LNCaP clone FGC (cell line): ENCODE measurements at regions not wholly inside any gene's neighbourhood (a gene's known extent, or its start where the extent isn't known, plus 50 kb on each side); places are given as distances from the start of the nearest gene placed in this dataset.

Experiments used
- DNase-seq: peaks from one replicate; pipeline ENCODE4 v3.0.0-alpha.2; 2011; ENCODE audit warnings: low read depth
- H3K4me3 ChIP-seq: 2 replicates; pipeline ENCODE4 v1.5.1; 2011; ENCODE audit warnings: mild to moderate bottlenecking, low read depth, low read length, control low read depth
- TF ChIP-seq, protein P1 (sequence below): IDR thresholded peaks from 2 replicates; pipeline ENCODE4 v1.5.1; 2012; ENCODE audit warnings: mild to moderate bottlenecking; ENCODE audit not compliant: control insufficient read depth, insufficient read depth; ENCODE audit errors: extremely low read depth

DNA sequence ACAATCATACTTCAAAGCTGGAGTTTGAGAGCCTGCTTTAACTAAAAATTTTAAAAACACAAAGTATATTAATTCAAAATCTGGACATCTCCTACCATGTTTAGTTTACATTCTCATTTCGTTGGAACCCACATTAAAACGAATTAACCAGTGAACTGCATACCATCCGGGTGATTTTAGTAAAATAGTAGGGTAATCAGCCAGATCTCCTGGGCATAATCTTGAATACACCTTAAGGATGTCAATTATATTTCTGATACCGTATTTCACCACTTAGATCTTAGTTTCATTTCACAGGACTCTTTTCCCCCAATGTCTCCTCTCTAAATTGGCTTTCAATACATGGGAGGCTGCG lies 175.6 kb upstream of the PFKP start:
- no peak for DNase-seq
- H3K4me3 ChIP-seq = no peak overlapping the region
- TF ChIP-seq, protein P1, sequence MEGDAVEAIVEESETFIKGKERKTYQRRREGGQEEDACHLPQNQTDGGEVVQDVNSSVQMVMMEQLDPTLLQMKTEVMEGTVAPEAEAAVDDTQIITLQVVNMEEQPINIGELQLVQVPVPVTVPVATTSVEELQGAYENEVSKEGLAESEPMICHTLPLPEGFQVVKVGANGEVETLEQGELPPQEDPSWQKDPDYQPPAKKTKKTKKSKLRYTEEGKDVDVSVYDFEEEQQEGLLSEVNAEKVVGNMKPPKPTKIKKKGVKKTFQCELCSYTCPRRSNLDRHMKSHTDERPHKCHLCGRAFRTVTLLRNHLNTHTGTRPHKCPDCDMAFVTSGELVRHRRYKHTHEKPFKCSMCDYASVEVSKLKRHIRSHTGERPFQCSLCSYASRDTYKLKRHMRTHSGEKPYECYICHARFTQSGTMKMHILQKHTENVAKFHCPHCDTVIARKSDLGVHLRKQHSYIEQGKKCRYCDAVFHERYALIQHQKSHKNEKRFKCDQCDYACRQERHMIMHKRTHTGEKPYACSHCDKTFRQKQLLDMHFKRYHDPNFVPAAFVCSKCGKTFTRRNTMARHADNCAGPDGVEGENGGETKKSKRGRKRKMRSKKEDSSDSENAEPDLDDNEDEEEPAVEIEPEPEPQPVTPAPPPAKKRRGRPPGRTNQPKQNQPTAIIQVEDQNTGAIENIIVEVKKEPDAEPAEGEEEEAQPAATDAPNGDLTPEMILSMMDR = no peak

DNA sequence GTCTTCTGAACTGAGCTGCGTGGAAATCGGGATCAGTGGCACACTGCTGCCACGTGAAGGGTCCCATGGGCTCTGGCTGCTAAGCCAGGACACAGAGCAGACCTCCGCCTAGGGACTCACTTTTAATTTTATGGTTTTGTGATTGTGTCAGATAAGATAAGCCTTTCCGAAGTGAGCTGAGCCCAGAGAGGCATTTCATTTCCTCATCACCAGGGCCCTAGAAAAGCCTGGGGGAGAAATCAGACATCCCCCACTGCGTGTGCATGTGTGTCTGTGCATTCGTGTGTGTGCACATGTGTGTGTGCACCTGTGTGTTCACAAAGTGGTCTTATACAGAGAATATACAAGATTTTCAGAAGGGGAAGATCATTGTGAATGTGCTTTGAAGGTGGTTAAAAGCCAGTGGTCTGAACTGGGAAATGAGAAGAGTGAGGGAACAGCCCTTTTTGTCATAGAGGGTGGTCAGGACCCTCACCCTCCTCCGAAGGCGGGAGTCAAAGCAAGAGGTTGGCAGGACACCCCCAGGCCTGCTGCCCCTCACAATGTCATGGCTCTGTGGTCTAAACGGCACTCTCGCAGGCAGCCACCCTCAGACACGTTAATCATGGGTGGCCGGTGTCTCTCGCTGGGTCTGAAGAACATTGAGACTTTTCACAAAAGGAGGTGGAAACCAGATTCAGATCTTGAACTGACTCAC lies 176.1 kb upstream of the PFKP start:
- H3K4me3 ChIP-seq = no peak overlapping the region
- TF ChIP-seq, protein P1 = no peak
- no peak for DNase-seq

DNA sequence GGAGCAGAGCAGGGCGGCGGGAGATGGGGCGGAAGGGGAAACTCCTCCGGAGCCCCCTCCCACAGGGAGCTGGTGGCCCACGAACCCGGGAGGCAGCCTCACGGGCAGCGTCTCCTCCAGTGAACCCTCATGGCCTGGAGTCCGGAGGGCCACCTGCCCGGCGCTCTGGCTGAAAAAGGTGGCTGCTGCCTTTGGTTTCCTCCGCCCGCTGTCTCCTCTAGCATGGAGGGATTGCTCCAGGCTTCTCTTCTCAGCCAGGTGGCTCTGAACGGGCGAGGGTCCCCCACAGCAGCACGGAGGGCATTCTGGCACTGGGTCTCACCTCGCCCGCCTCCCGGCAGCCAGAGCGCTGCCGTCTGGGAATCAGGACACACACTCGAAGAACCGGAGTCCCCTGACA lies 177.3 kb upstream of the PFKP start:
- no peak for DNase-seq
- no peak overlapping the region for H3K4me3 ChIP-seq
- TF ChIP-seq, protein P1 = no peak

DNA sequence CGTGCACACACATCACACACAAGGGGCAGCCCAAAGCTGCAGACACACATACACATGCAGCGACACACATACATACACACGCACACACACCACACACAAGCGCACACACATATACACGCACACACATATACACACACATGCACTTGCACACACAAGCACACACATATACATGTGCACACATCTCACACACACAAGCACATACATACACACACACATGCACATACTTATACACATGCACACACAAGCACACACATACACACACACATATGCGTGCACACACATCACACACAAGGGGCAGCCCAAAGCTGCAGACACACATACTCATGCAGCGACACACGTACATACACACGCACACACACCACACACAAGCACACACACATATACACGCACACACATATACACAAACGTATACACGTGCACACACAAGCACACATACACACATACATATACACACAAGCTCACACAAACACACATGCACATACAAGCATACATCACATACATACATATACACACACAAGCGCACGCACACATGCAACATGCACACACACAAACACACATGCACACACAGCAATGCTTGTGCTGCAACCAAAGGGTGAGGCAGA lies 178.8 kb upstream of the PFKP start:
- DNase-seq = no peak
- TF ChIP-seq, protein P1 = no peak
- no peak overlapping the region for H3K4me3 ChIP-seq

DNA sequence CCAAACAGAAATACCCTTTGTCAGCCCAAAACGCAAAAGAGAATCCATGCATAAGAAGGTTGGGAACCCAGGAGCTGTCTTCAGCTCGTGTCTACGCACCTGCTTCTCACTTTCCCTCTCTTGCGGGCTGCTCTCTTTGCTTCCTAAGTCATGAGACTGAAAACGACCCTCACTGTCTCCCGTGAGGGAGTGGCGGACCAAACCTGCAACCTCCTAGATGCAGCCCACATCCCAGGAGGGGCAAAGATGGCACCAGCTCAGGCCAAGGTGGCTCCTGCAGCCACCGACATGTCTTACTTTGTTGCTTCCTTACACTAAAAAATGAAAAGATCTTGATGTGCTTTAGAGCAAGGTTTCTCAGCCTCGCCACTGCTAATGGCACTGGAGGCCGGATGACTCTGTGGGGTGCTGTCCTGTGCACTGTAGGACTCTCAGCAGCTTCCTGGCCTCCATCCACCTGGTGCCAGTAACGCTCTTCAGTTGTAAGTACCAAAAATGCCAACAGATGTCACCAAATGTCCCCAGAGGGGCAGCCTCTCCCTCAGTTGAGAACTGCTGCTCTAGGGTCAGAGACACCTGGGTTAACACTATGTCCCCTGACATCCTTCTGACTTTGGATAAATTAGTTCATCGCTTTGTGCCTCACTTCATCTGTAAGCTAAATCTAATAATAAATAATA lies 179.8 kb upstream of the PFKP start:
- TF ChIP-seq, protein P1 = no peak
- no peak for DNase-seq
- no peak overlapping the region for H3K4me3 ChIP-seq

DNA sequence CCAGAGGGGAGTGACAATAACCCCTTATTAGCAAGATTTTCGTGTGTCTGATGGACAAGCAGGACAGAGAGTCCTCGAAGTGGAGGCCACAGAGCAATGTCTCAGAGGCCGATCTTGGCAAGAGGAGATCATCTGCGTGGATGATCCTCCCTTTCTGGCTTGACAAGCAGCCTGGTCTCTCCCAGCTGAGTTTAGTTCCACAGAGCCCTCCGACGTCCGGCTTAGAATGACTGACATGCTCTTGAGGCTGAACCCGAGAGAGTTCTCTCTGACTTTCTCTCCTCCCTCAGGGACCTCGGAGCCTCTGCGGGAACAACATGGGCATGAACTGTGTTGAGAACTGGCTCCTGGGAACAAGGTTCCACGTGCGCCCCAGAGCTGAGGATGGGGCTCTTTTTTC lies 180.7 kb upstream of the PFKP start:
- TF ChIP-seq, protein P1 = no peak
- no peak for DNase-seq
- H3K4me3 ChIP-seq = no peak overlapping the region
